IPS DF 4.7 (cell line): ENCODE measurements at regions not wholly inside any gene's neighbourhood (a gene's known extent, or its start where the extent isn't known, plus 50 kb on each side); places are given as distances from the start of the nearest gene placed in this dataset.
"Not testable (repeated sequence)": the region's sequence is repeated elsewhere in the genome, so short reads cannot be mapped to it uniquely, and the experiment has no call there.

ENCODE experiments used
- DNase-seq: peaks from one replicate; pipeline ENCODE4 v3.0.0-alpha.2; 2013; ENCODE audit warnings: low spot score; ENCODE audit errors: extremely low read depth

DNA sequence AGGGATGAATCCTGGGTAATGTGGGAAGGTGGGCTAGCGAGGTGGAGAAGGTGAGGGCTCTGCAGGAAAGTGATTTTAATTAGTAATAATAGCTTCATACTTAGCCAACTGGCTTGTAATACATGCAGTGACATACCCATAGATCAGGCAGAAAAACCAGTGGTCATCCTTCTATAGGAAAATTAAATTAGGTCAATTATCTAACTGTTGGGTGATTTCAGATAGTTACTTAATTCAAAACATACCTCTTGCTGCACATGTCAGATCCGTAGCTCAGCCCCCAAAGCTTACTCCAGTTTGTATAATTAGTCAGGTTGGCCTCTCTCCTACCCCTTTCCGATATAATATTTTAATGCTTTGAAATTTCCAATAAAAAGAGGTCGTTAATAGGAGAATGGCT lies 137.0 kb downstream of the TMEM114 start:
- DNase-seq: no peak

DNA sequence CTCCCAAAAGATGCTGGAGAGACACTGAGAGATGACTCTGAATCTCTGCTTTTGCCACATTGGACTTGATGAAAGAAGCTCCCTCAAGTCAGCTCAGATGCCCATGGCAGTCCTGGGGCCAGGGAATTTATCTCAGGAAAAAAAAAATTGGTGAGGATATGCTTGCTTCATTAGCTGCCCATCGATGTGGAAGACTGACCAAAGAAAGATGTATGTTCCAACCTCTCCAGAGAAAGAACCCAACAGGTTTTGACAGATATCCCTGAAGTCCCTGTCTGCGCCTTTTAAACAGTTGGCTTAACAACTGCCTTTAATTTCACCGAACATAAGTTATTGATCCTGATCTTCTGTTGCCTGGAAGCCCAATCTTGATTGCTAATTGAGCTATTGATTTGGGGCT lies 137.4 kb downstream of the TMEM114 start:
- no peak for DNase-seq

- DNase-seq: no peak
These were observed 153.4 kb downstream of the TMEM114 start for GRCh38 chr16:8436931-8437330.

- DNase-seq: no peak
These were observed 158.5 kb downstream of the TMEM114 start for GRCh38 chr16:8431783-8432182.

GRCh38 chr16:8430401-8430800 lies 159.9 kb downstream of the TMEM114 start:
- no peak for DNase-seq

DNA sequence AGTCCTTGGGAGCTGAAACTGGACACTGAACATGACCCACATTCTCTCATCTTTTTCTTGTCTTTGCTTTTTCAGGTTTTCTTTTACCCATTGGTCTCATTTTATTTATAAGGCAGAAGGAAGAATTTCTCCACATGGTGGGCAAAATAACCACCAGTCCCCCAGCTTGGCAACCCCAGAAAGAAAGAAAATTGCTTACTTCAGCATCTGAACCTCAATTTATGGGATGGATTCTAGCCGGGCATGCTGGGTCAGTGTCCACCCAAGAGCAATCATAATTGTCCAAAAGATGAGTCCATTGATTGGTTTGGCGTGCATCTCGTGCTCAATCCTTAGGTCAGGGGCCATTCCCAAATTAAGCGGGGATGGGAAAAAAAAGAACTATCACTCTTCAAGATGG lies 163.7 kb downstream of the TMEM114 start:
- no peak for DNase-seq

DNA sequence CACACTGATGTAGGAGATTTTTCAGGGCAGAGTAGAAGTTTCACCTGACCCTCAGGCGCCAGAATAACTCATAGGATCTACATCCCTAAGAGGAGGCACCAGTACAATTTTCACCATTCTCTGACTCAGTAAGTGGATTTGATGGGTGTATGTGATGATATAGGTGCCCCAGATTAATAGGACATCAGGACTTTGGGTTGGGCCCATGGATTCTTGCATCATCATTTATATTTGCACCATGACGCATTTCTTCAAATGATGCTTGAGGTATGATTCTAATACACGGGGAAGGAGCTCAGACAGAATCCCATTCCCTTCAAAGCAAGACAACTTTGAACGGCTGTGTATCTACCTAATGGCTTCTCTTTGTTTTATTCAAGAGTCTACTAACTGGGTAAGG lies 173.2 kb downstream of the TMEM114 start:
- no peak for DNase-seq

DNA sequence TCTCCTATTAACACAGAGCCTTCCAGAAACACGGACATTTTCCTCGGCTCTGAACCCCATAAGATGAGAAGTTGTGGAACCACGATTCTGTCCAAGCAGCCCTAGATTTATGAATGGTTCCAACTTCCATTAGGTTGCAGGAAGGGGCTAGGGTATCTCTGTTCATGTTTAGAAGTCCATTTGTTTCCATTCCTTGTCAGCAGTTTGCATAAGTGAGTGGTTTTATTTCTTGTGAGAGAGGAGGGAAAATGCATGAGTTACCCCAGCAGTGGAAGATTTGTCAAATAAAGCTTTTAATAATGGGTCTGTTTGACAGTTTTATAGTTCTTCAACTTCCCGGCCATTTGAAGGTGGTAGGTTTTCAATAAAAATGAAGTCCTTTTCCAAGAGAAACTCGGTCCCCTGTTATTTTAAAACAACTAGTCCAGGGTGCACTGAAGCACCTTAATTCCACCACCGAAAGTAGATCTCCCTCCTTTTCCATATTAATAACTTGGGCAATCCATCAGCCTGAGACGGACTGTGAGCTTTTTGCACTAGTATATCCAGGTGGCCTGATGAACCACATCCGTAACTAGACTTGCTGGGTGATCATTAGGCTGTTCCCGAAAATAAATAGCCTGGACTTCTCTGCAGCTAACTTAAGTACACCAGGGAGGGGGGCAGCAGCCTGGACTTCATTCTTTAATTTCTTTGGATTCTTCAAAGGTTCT lies 181.3 kb downstream of the TMEM114 start:
- DNase-seq: no peak

GRCh38 chr16:8407351-8407750 lies 183.0 kb downstream of the TMEM114 start:
- DNase-seq: no peak

DNA sequence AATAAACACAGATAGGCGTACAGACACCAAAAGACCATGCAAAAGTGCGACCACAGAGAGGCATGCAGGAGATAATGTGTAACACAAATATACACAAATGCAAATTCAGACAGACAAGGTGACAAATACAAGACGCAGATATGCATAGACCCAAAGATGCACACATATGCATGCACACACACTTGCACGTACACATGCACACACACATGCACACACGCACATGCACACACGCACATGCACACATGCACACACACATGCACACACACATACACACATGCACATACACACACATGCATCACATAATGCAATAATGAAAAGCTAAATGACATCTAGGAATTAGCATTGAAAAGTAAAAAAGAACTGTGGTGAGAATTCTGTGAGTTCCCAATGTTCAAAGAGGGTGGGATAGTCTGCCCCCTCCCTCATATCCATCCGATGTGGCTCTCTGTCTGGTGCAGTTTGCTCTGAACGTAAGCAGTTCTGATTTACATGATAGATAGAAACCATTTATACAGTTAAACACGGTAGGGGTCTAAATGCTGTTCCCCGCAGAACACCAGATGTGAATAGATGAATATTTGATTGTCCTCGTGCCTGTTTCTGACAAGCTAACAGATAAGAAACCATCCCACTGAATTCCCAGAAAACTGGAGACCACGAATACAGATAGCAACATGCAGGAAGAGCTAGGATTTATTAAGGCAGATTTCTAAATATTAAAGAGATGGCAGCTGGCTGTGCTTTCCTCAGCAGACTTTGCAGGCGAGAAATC lies 186.1 kb downstream of the TMEM114 start:
- DNase-seq: no peak

DNA sequence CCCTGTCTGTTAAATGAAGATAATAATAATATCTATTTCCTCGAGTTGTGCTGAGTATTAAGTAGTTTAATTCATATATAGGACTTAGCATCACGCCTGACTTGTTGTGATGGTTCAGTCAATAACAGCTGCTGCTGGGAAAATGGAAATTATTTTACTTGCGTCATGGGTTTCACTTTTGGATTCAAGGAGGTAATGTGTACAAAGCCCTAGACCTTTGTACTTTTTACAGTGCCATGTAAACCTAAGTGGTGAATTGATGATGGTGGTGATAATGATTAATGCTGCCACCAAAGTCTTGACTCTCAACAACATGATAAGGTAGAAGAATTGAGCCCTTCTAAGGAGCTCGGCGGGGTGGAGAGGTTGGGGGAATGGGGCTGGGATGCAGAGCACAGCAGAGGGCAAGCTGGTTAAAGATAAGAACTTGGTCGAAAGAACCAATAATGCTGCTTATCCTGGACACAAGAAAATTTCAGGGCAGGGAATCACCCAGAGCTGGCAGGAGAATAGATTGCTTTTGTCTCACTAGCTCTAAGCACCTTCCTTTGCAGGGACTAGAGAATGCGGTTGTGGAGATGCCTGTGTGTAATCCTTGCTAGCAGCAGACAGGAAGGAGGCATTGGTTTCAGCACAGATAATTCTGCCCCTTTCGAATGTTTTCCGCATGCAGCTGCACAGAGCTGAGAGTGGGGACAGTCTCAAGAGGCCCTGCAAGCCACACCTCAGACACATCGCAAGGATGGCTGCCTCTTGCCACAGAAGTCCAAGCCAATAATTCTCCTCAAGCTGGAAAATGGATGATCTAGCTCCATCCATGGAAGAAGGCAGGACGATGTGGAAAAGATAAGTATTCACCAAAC lies 187.1 kb downstream of the TMEM114 start:
- no peak for DNase-seq

DNA sequence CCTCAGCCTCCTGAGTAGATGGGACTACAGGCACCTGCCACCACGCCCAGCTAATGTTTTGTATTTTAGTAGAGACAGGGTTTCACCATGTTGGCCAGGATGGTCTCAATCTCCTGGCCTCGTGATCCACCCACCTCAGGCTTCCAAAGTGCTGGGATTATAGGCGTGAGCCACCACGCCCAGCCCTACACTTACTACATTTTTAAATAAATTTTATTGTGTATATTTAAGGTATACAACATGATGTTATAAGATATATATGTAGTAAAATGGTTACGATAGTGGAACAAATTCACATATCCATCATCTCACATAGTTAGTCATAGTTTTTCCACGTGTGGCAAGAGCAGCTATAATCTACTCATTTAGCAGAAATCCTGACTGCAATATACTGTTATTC lies 189.6 kb downstream of the TMEM114 start:
- not testable (repeated sequence) for DNase-seq

DNA sequence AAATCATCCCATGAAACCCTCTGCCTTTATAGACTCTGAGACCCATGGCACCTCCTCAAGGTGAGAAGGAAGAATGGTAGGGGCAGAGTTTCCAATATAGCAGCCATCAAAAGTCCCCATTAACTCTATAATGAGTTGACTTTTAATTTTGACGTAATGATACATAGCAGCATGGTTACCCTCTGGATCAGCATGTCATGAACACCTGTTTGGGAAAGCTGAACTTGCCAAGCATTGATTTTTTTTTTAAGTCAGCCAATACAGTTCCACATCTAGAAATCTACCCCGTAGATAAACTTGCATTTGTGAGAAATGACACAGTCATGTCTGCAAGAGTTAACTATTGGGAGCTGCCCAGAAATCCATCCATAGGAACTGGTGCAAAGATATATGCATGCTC lies 191.8 kb downstream of the TMEM114 start:
- no peak for DNase-seq

GRCh38 chr16:8397223-8397622 lies 193.1 kb downstream of the TMEM114 start:
- DNase-seq: no peak

DNA sequence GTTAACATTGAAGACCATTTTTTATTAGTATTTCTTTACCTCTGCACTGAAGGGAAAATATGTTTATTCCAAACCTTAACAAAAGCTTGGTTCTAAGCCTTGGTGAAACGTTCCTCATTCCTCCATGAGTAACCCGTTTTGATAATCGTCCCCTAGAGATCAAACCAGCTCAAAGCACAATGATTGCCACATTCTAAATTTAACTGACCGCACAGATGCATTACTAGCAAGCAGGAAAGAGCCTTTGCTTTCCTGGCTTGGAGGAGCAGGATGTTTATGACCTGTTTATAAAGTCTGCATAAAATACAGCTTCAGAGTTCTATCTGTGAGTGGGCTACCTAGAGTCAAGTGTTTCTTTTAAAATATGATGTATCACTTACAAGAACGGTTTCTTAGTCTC lies 193.8 kb downstream of the TMEM114 start:
- DNase-seq: no peak

- no peak for DNase-seq
These were observed 199.1 kb downstream of the TMEM114 start for GRCh38 chr16:8391257-8391656.

DNA sequence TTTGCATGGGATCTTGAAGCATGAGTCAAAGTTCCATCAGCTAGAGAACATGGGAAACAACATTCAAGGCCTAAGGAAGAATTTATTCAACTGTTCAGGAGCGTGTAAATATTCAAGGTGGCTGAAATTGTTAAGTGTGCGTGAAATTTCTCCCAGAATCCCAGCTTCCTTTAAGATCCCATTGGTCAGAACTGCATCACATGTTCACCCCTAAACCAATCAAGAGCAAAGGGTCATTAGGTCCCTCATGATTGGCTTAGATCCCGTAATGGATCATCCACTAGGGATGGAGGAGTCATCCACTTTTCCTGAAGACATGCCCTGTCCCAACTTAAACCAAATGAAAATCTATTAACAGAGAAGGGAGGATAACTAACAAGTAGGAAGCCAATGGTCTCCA lies 201.6 kb downstream of the TMEM114 start:
- no peak for DNase-seq

- DNase-seq: no peak
These were observed 208.5 kb downstream of the TMEM114 start for GRCh38 chr16:8381814-8382213.

- no peak for DNase-seq
These were observed 210.0 kb downstream of the TMEM114 start for GRCh38 chr16:8380311-8380710.

GRCh38 chr16:8377864-8378263 lies 212.4 kb downstream of the TMEM114 start:
- DNase-seq: no peak

- no peak for DNase-seq
These were observed 213.5 kb downstream of the TMEM114 start for GRCh38 chr16:8376858-8377257.

DNA sequence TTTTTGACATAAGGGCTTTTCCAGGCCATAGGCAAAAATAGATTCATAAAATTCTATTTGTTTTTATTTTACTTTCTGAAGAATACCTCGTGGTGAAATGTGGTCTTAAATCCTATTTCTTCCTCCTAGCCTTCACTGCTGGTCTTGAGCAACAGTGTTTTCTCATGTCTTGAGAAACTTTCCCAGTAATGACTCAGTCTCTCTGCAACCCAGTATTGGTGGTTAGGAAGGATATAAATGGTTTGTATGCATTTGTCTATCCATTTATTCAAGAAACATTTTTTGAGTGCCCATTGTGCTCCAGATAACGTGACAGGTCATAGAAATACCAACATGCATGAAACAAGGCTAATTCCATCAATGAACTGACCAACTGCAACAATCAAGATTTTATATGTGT lies 213.9 kb downstream of the TMEM114 start:
- DNase-seq: no peak
